Mesothelial cell of epicardium (in vitro differentiated cells): ENCODE measurements at regions not wholly inside any gene's neighbourhood (a gene's known extent, or its start where the extent isn't known, plus 50 kb on each side); places are given as distances from the start of the nearest gene placed in this dataset.

Source experiments
- DNase-seq, 2 experiments: peaks; one replicate each; pipeline ENCODE4 v3.0.0; 2021; ENCODE audit warnings: low spot score in 2 of 2; ENCODE audit not compliant: unreplicated experiment in 2 of 2
- H3K27ac Mint-ChIP-seq: 2 replicates; pipeline ENCODE4 v1.8.0; 2021; ENCODE audit warnings: mixed read lengths
- H3K27me3 Mint-ChIP-seq: 2 replicates; pipeline ENCODE4 v1.8.0; 2021; ENCODE audit warnings: low read depth, mixed read lengths
- H3K36me3 Mint-ChIP-seq: 2 replicates; pipeline ENCODE4 v1.8.0; 2021; ENCODE audit warnings: mixed read lengths
- H3K4me1 Mint-ChIP-seq: 2 replicates; pipeline ENCODE4 v1.8.0; 2021; ENCODE audit warnings: mixed read lengths
- H3K4me3 Mint-ChIP-seq: 2 replicates; pipeline ENCODE4 v1.8.0; 2021; ENCODE audit warnings: mild to moderate bottlenecking, moderate library complexity, mixed read lengths
- H3K9me3 Mint-ChIP-seq: 2 replicates; pipeline ENCODE4 v1.8.0; 2021; ENCODE audit warnings: mixed read lengths
- CTCF ChIP-seq: fragments of 200-600 bp; sonication (generic); IDR thresholded peaks from one replicate; pipeline ENCODE4 v1.5.0; 2021; ENCODE audit warnings: antibody characterized with exemption; ENCODE audit not compliant: unreplicated experiment

- no peak for TF ChIP-seq CTCF
- no peak overlapping the region for H3K4me3 Mint-ChIP-seq
- no peak overlapping the region for H3K27ac Mint-ChIP-seq
- H3K4me1 Mint-ChIP-seq = no peaks in the 10 kb centered on the region
- DNase-seq = no peak
- H3K36me3 Mint-ChIP-seq = no peaks in the 10 kb centered on the region
- H3K9me3 Mint-ChIP-seq = peaks cover 2% of the 10 kb centered on the region
- H3K27me3 Mint-ChIP-seq = peaks cover 7% of the 10 kb centered on the region
These were observed 69.8 kb upstream of the ANKFN1 start for GRCh38 chr17:56083475-56083874.

- H3K36me3 Mint-ChIP-seq = no peaks in the 10 kb centered on the region
- no peak overlapping the region for H3K27ac Mint-ChIP-seq
- H3K9me3 Mint-ChIP-seq = no peaks in the 10 kb centered on the region
- DNase-seq = no peak
- TF ChIP-seq CTCF = no peak
- peaks cover 4% of the 10 kb centered on the region for H3K27me3 Mint-ChIP-seq
- H3K4me1 Mint-ChIP-seq = no peaks in the 10 kb centered on the region
- no peak overlapping the region for H3K4me3 Mint-ChIP-seq
These were observed 67.6 kb upstream of the ANKFN1 start for GRCh38 chr17:56085576-56086267.

GRCh38 chr17:56087199-56087598, 66.1 kb upstream of the ANKFN1 start:
- no peaks in the 10 kb centered on the region for H3K36me3 Mint-ChIP-seq
- H3K27ac Mint-ChIP-seq = no peak overlapping the region
- no peak for DNase-seq
- no peaks in the 10 kb centered on the region for H3K27me3 Mint-ChIP-seq
- no peak overlapping the region for H3K4me3 Mint-ChIP-seq
- H3K9me3 Mint-ChIP-seq = no peaks in the 10 kb centered on the region
- TF ChIP-seq CTCF = no peak
- no peaks in the 10 kb centered on the region for H3K4me1 Mint-ChIP-seq

GRCh38 chr17:56096026-56096810, 57.1 kb upstream of the ANKFN1 start:
- H3K9me3 Mint-ChIP-seq = peaks cover 3% of the 10 kb centered on the region
- DNase-seq = no peak
- no peak overlapping the region for H3K4me3 Mint-ChIP-seq
- H3K27me3 Mint-ChIP-seq = peaks cover 41% of the 10 kb centered on the region
- no peaks in the 10 kb centered on the region for H3K4me1 Mint-ChIP-seq
- no peaks in the 10 kb centered on the region for H3K36me3 Mint-ChIP-seq
- H3K27ac Mint-ChIP-seq = no peak overlapping the region
- no peak for TF ChIP-seq CTCF

- no peak overlapping the region for H3K4me3 Mint-ChIP-seq
- no peaks in the 10 kb centered on the region for H3K36me3 Mint-ChIP-seq
- TF ChIP-seq CTCF = no peak
- no peaks in the 10 kb centered on the region for H3K4me1 Mint-ChIP-seq
- H3K27ac Mint-ChIP-seq = no peak overlapping the region
- DNase-seq = no peak
- peaks cover 61% of the 10 kb centered on the region for H3K27me3 Mint-ChIP-seq
- H3K9me3 Mint-ChIP-seq = peaks cover 3% of the 10 kb centered on the region
These were observed 54.5 kb upstream of the ANKFN1 start for GRCh38 chr17:56098746-56099145.
